Neuronal stem cell (in vitro differentiated cells): ENCODE measurements at regions not wholly inside any gene's neighbourhood (a gene's known extent, or its start where the extent isn't known, plus 50 kb on each side); places are given as distances from the start of the nearest gene placed in this dataset.
A peak's percentile ranks its signal among the peaks of the same experiment; 100 is the strongest.

Source experiments
- DNase-seq: peaks from one replicate; pipeline ENCODE4 v3.0.0-alpha.2; 2013; ENCODE audit warnings: low spot score
- H2AFZ ChIP-seq: one replicate; pipeline ENCODE4 v1.6.1; 2013; ENCODE audit warnings: mild to moderate bottlenecking, low read length, inconsistent platforms
- H2AK5ac ChIP-seq: 2 replicates; pipeline ENCODE4 v1.6.1; 2013; ENCODE audit warnings: low read depth, mild to moderate bottlenecking, inconsistent platforms, low read length, moderate library complexity, mixed read lengths
- H2BK120ac ChIP-seq: 2 replicates; pipeline ENCODE4 v1.6.1; 2013; ENCODE audit warnings: low read depth, mild to moderate bottlenecking, inconsistent platforms, low read length, moderate library complexity, mixed read lengths
- H2BK12ac ChIP-seq: one replicate; pipeline ENCODE4 v1.6.1; 2013; ENCODE audit warnings: low read length, inconsistent platforms
- H2BK15ac ChIP-seq: 2 replicates; pipeline ENCODE4 v1.6.1; 2013; ENCODE audit warnings: mild to moderate bottlenecking, low read length, inconsistent platforms, mixed read lengths
- H2BK5ac ChIP-seq: one replicate; pipeline ENCODE4 v1.6.1; 2013; ENCODE audit warnings: inconsistent platforms, mild to moderate bottlenecking, low read length, moderate library complexity
- H3K14ac ChIP-seq: one replicate; pipeline ENCODE4 v1.6.1; 2013; ENCODE audit warnings: low read length, inconsistent platforms
- H3K18ac ChIP-seq: 2 replicates; pipeline ENCODE4 v1.6.1; 2013; ENCODE audit warnings: low read length, inconsistent platforms
- H3K23ac ChIP-seq: 2 replicates; pipeline ENCODE4 v1.6.1; 2013; ENCODE audit warnings: low read depth, mild to moderate bottlenecking, mixed read lengths, low read length, inconsistent platforms; ENCODE audit not compliant: poor library complexity
- H3K27ac ChIP-seq: replicated peaks from 3 replicates; pipeline ENCODE4 v1.5.1; 2013; ENCODE audit warnings: low read length, inconsistent platforms
- H3K27me3 ChIP-seq, 3 experiments: 2 replicates each; pipeline ENCODE4 v1.6.1; 2013; ENCODE audit warnings: low read length in 3 of 3, mild to moderate bottlenecking in 2 of 3, inconsistent platforms in 1 of 3, low read depth in 1 of 3, mixed read lengths in 1 of 3, moderate library complexity in 1 of 3; ENCODE audit not compliant: control insufficient read depth in 3 of 3, insufficient read depth in 3 of 3
- H3K36me3 ChIP-seq, 2 donors: replicated peaks in 1 of 2; 2 replicates each; pipeline ENCODE4 v1.6.1; 2013; ENCODE audit warnings: low read length in 2 of 2; ENCODE audit not compliant: control insufficient read depth in 2 of 2, insufficient read depth in 2 of 2
- H3K4ac ChIP-seq: 2 replicates; pipeline ENCODE4 v1.6.1; 2013; ENCODE audit warnings: inconsistent platforms, mild to moderate bottlenecking, low read length, moderate library complexity
- H3K4me1 ChIP-seq, 2 donors: 1 replicate in 1 of 2; 2 replicates in 1 of 2; pipeline ENCODE4 v1.6.1; 2013; ENCODE audit warnings: low read length in 2 of 2, low read depth in 1 of 2; ENCODE audit not compliant: control insufficient read depth in 2 of 2, insufficient read depth in 1 of 2
- H3K4me2 ChIP-seq: one replicate; pipeline ENCODE4 v1.6.1; 2013; ENCODE audit warnings: mild to moderate bottlenecking, low read length, inconsistent platforms; ENCODE audit not compliant: insufficient read depth, poor library complexity, severe bottlenecking
- H3K4me3 ChIP-seq, 2 donors: 2 replicates each; pipeline ENCODE4 v1.5.1; 2013; ENCODE audit warnings: low read length in 2 of 2, mild to moderate bottlenecking in 2 of 2, inconsistent platforms in 1 of 2, moderate library complexity in 1 of 2
- H3K79me1 ChIP-seq: one replicate; pipeline ENCODE4 v1.6.1; 2013; ENCODE audit warnings: low read depth, mild to moderate bottlenecking, inconsistent platforms, low read length, moderate library complexity
- H3K9ac ChIP-seq: one replicate; pipeline ENCODE4 v1.6.1; 2013; ENCODE audit warnings: mild to moderate bottlenecking, low read depth, low read length, inconsistent platforms; ENCODE audit not compliant: poor library complexity
- H3K9me3 ChIP-seq, 2 donors: replicated peaks in 1 of 2; 2 replicates each; pipeline versions ENCODE3 to v1.6.1; 2013; ENCODE audit warnings: low read length in 2 of 2, mild to moderate bottlenecking in 2 of 2, inconsistent platforms in 1 of 2, low read depth in 1 of 2, mixed read lengths in 1 of 2, moderate library complexity in 1 of 2; ENCODE audit not compliant: control insufficient read depth in 2 of 2, insufficient read depth in 1 of 2
- H4K8ac ChIP-seq: one replicate; pipeline ENCODE4 v1.6.1; 2013; ENCODE audit warnings: low read depth, mild to moderate bottlenecking, inconsistent platforms, low read length, moderate library complexity
- H4K91ac ChIP-seq: one replicate; pipeline ENCODE4 v1.6.1; 2013; ENCODE audit warnings: low read length, low read depth, mild to moderate bottlenecking, inconsistent platforms; ENCODE audit not compliant: poor library complexity
- WGBS, 2 donors: extraction: QIAGEN DNeasy Blood & Tissue Kit; methylation state at CpG; one replicate each; pipeline ENCODE4 v1.1.7; 2013; ENCODE audit warnings: missing lambda C conversion rate in 2 of 2, mixed read lengths in 1 of 2; ENCODE audit not compliant: insufficient read length in 2 of 2, insufficient replicate concordance in 1 of 2; ENCODE audit errors: extremely low coverage in 2 of 2; 5-methylcytosine and 5-hydroxymethylcytosine counted together

GRCh38 chr15:66623801-66624453 lies 58.1 kb upstream of the LCTL start:
- Histone ChIP-seq H3K79me1 (no peaks in the 10 kb centered on the region), H3K4me2 (no peak overlapping the region), H2BK12ac (no peak overlapping the region), H3K4ac (no peak overlapping the region), H2AFZ (peak overlapping the region; percentile 26), H3K9ac (no peak overlapping the region), H3K23ac (no peak overlapping the region), H3K27ac (no peak overlapping the region), H2BK15ac (no peak overlapping the region), H2AK5ac (no peak overlapping the region), H3K14ac (no peak overlapping the region), H3K4me3 (no peak overlapping the region), H2BK120ac (no peak overlapping the region), H4K8ac (no peak overlapping the region), H3K27me3 (peaks cover 0 to 2% (median 0%) of the 10 kb centered on the region in 3 experiments), H4K91ac (no peak overlapping the region), H3K9me3 (no peaks in the 10 kb centered on the region), H2BK5ac (no peak overlapping the region), H3K36me3 (no peaks in the 10 kb centered on the region), H3K18ac (no peak overlapping the region), H3K4me1 (peaks cover 18 to 42% of the 10 kb centered on the region in 2 donors)
- no CpG with 5 or more reads among the region's 6 CpGs for WGBS, 2 donors
- no peak for DNase-seq

GRCh38 chr15:66625531-66625930 lies 59.7 kb upstream of the LCTL start:
- H2BK120ac ChIP-seq, result no peak overlapping the region
- no peak overlapping the region for H3K4ac ChIP-seq
- H2BK15ac ChIP-seq, result no peak overlapping the region
- H2AK5ac ChIP-seq, result no peak overlapping the region
- H4K91ac ChIP-seq, result no peak overlapping the region
- H2BK12ac ChIP-seq, result no peak overlapping the region
- H3K79me1 ChIP-seq, result no peaks in the 10 kb centered on the region
- H2BK5ac ChIP-seq, result no peak overlapping the region
- H2AFZ ChIP-seq, result no peak overlapping the region
- H3K4me1 ChIP-seq, result peaks cover 19 to 46% of the 10 kb centered on the region in 2 donors
- no peak for DNase-seq
- WGBS, 2 donors, result no CpG with 5 or more reads among the region's 1 CpG
- H3K14ac ChIP-seq, result no peak overlapping the region
- no peaks in the 10 kb centered on the region for H3K36me3 ChIP-seq
- no peak overlapping the region for H3K4me3 ChIP-seq
- H3K27ac ChIP-seq, result no peak overlapping the region
- H3K9ac ChIP-seq, result no peak overlapping the region
- H3K9me3 ChIP-seq, result no peaks in the 10 kb centered on the region
- no peak overlapping the region for H3K4me2 ChIP-seq
- H4K8ac ChIP-seq, result no peak overlapping the region
- no peak overlapping the region for H3K23ac ChIP-seq
- H3K18ac ChIP-seq, result no peak overlapping the region
- peaks cover 0 to 2% (median 0%) of the 10 kb centered on the region in 3 experiments for H3K27me3 ChIP-seq

- Histone ChIP-seq H3K18ac (no peak overlapping the region), H3K36me3 (no peaks in the 10 kb centered on the region), H3K4me1 (peaks cover 21 to 46% of the 10 kb centered on the region in 2 donors), H3K9me3 (no peaks in the 10 kb centered on the region), H3K79me1 (no peaks in the 10 kb centered on the region), H4K8ac (no peak overlapping the region), H2BK120ac (no peak overlapping the region), H4K91ac (no peak overlapping the region), H3K14ac (no peak overlapping the region), H3K4me2 (no peak overlapping the region), H2AFZ (no peak overlapping the region), H3K4ac (no peak overlapping the region), H2BK15ac (no peak overlapping the region), H3K4me3 (no peak overlapping the region), H3K9ac (no peak overlapping the region), H2BK5ac (no peak overlapping the region), H2AK5ac (no peak overlapping the region), H2BK12ac (no peak overlapping the region), H3K23ac (no peak overlapping the region), H3K27me3 (peaks cover 0 to 2% (median 0%) of the 10 kb centered on the region in 3 experiments), H3K27ac (no peak overlapping the region)
- no peak for DNase-seq
- no CpG with 5 or more reads among the region's 4 CpGs for WGBS, 2 donors
Observed at GRCh38 chr15:66625974-66626373, 60.2 kb upstream of the LCTL start.

GRCh38 chr15:66628976-66629723 lies 63.4 kb upstream of the LCTL start:
- Histone ChIP-seq H3K9ac (no peak overlapping the region), H3K14ac (no peak overlapping the region), H3K9me3 (no peaks in the 10 kb centered on the region), H3K4me2 (no peak overlapping the region), H3K4me3 (no peak overlapping the region), H2BK12ac (no peak overlapping the region), H3K4ac (no peak overlapping the region), H2AK5ac (no peak overlapping the region), H2AFZ (no peak overlapping the region), H4K91ac (no peak overlapping the region), H3K27me3 (peaks cover 0 to 2% (median 0%) of the 10 kb centered on the region in 3 experiments), H3K23ac (no peak overlapping the region), H3K4me1 (peaks cover 17 to 55% of the 10 kb centered on the region in 2 donors), H2BK15ac (no peak overlapping the region), H3K36me3 (no peaks in the 10 kb centered on the region), H3K79me1 (no peaks in the 10 kb centered on the region), H2BK5ac (no peak overlapping the region), H3K18ac (peak overlapping the region; percentile 45), H3K27ac (no peak overlapping the region), H2BK120ac (no peak overlapping the region), H4K8ac (no peak overlapping the region)
- no peak for DNase-seq
- WGBS, 2 donors, result no CpG with 5 or more reads among the region's 8 CpGs
